ENCODE measurements at regions not wholly inside any gene's neighbourhood (a gene's known extent, or its start where the extent isn't known, plus 50 kb on each side); places are given as distances from the start of the nearest gene placed in this dataset.

GRCh38 chr2:147543056-147543455, 301.8 kb upstream of the ACVR2A start:
- H3K9ac ChIP-seq (ENCODE audit: low read length): no peak overlapping the region
- H3K9me3 ChIP-seq (ENCODE audit: control insufficient read depth, low read length): no peaks in the 10 kb centered on the region
- no peak for DNase-seq
- no peak overlapping the region for H3K23ac ChIP-seq (ENCODE audit: low read length in 2 of 2)
- H2AK5ac ChIP-seq (ENCODE audit: low read length, severe bottlenecking): no peak overlapping the region
- no peak overlapping the region for H2AFZ ChIP-seq (ENCODE audit: low read depth, low read length)
- H3K4me1 ChIP-seq (ENCODE audit: control insufficient read depth, insufficient read depth, low read depth, low read length): no peaks in the 10 kb centered on the region
- H3K4ac ChIP-seq (ENCODE audit: low read depth in 1 of 2, low read length in 2 of 2): no peak overlapping the region
- H3K27me3 ChIP-seq (ENCODE audit: control insufficient read depth in 1 of 2, insufficient read depth in 1 of 2, low read length in 2 of 2): no peaks in the 10 kb centered on the region
- H3K14ac ChIP-seq (ENCODE audit: low read length in 2 of 2): no peak overlapping the region
- no peak overlapping the region for H2BK15ac ChIP-seq (ENCODE audit: low read depth, poor library complexity, severe bottlenecking)
- no peak overlapping the region for H4K91ac ChIP-seq (ENCODE audit: low read length)
- H3K36me3 ChIP-seq (ENCODE audit: control insufficient read depth in 1 of 2, insufficient read depth in 2 of 2, low read depth in 1 of 2, low read length in 2 of 2): no peaks in the 10 kb centered on the region
- H2BK12ac ChIP-seq (ENCODE audit: low read length in 2 of 2): no peak overlapping the region
- no peak overlapping the region for H4K8ac ChIP-seq (ENCODE audit: low read length)
- H3K4me2 ChIP-seq (ENCODE audit: low read length, poor library complexity, severe bottlenecking): no peak overlapping the region
- no peaks in the 10 kb centered on the region for H3K79me1 ChIP-seq (replicated peaks; ENCODE audit: low read length, poor library complexity, severe bottlenecking)
- H3K4me3 ChIP-seq (ENCODE audit: insufficient read depth in 1 of 2, low read depth in 1 of 2, low read length in 2 of 2): no peak overlapping the region
- H2BK120ac ChIP-seq (ENCODE audit: low read depth, low read length): no peak overlapping the region
- H3K18ac ChIP-seq (ENCODE audit: low read depth in 1 of 2, low read length in 2 of 2): no peak overlapping the region
- no peak overlapping the region for H2BK5ac ChIP-seq (ENCODE audit: low read depth, low read length, poor library complexity, severe bottlenecking)
- no peak overlapping the region for H3K27ac ChIP-seq (ENCODE audit: low read length, poor library complexity, severe bottlenecking)

GRCh38 chr2:147542351-147542750, 302.5 kb upstream of the ACVR2A start:
- no peak overlapping the region for H2AFZ ChIP-seq (ENCODE audit: low read depth, low read length)
- no peak overlapping the region for H3K27ac ChIP-seq (ENCODE audit: low read length, poor library complexity, severe bottlenecking)
- no peak overlapping the region for H3K14ac ChIP-seq (ENCODE audit: low read length in 2 of 2)
- H3K36me3 ChIP-seq (ENCODE audit: control insufficient read depth in 1 of 2, insufficient read depth in 2 of 2, low read depth in 1 of 2, low read length in 2 of 2): no peaks in the 10 kb centered on the region
- 74% methylated on average over 3 of the region's 3 CpGs for whole genome bisulfite sequencing
- no peak overlapping the region for H2BK5ac ChIP-seq (ENCODE audit: low read depth, low read length, poor library complexity, severe bottlenecking)
- H3K9me3 ChIP-seq (ENCODE audit: control insufficient read depth, low read length): no peaks in the 10 kb centered on the region
- no peak overlapping the region for H3K9ac ChIP-seq (ENCODE audit: low read length)
- no peak overlapping the region for H3K18ac ChIP-seq (ENCODE audit: low read depth in 1 of 2, low read length in 2 of 2)
- no peak overlapping the region for H2BK12ac ChIP-seq (ENCODE audit: low read length in 2 of 2)
- no peak overlapping the region for H2BK120ac ChIP-seq (ENCODE audit: low read depth, low read length)
- no peak overlapping the region for H3K4me3 ChIP-seq (ENCODE audit: insufficient read depth in 1 of 2, low read depth in 1 of 2, low read length in 2 of 2)
- DNase-seq: no peak
- no peaks in the 10 kb centered on the region for H3K4me1 ChIP-seq (ENCODE audit: control insufficient read depth, insufficient read depth, low read depth, low read length)
- H4K91ac ChIP-seq (ENCODE audit: low read length): no peak overlapping the region
- no peak overlapping the region for H2AK5ac ChIP-seq (ENCODE audit: low read length, severe bottlenecking)
- no peak overlapping the region for H3K4ac ChIP-seq (ENCODE audit: low read depth in 1 of 2, low read length in 2 of 2)
- H3K27me3 ChIP-seq (ENCODE audit: control insufficient read depth in 1 of 2, insufficient read depth in 1 of 2, low read length in 2 of 2): no peaks in the 10 kb centered on the region
- no peak overlapping the region for H3K23ac ChIP-seq (ENCODE audit: low read length in 2 of 2)
- no peak overlapping the region for H3K4me2 ChIP-seq (ENCODE audit: low read length, poor library complexity, severe bottlenecking)
- H4K8ac ChIP-seq (ENCODE audit: low read length): no peak overlapping the region
- no peak overlapping the region for H2BK15ac ChIP-seq (ENCODE audit: low read depth, poor library complexity, severe bottlenecking)
- no peaks in the 10 kb centered on the region for H3K79me1 ChIP-seq (replicated peaks; ENCODE audit: low read length, poor library complexity, severe bottlenecking)

GRCh38 chr2:147541314-147541713, 303.5 kb upstream of the ACVR2A start:
- 77% methylated on average over 1 of the region's 1 CpG for WGBS
- no peak overlapping the region for H2AK5ac ChIP-seq (ENCODE audit: low read length, severe bottlenecking)
- H2BK15ac ChIP-seq (ENCODE audit: low read depth, poor library complexity, severe bottlenecking): no peak overlapping the region
- H3K4me1 ChIP-seq (ENCODE audit: control insufficient read depth, insufficient read depth, low read depth, low read length): no peaks in the 10 kb centered on the region
- no peak overlapping the region for H3K23ac ChIP-seq (ENCODE audit: low read length in 2 of 2)
- no peak overlapping the region for H2BK12ac ChIP-seq (ENCODE audit: low read length in 2 of 2)
- no peak overlapping the region for H3K9ac ChIP-seq (ENCODE audit: low read length)
- H3K27ac ChIP-seq (ENCODE audit: low read length, poor library complexity, severe bottlenecking): no peak overlapping the region
- H3K14ac ChIP-seq (ENCODE audit: low read length in 2 of 2): no peak overlapping the region
- H2AFZ ChIP-seq (ENCODE audit: low read depth, low read length): no peak overlapping the region
- no peak overlapping the region for H2BK5ac ChIP-seq (ENCODE audit: low read depth, low read length, poor library complexity, severe bottlenecking)
- H3K79me1 ChIP-seq (replicated peaks; ENCODE audit: low read length, poor library complexity, severe bottlenecking): no peaks in the 10 kb centered on the region
- no peak overlapping the region for H2BK120ac ChIP-seq (ENCODE audit: low read depth, low read length)
- no peak overlapping the region for H4K91ac ChIP-seq (ENCODE audit: low read length)
- no peaks in the 10 kb centered on the region for H3K36me3 ChIP-seq (ENCODE audit: control insufficient read depth in 1 of 2, insufficient read depth in 2 of 2, low read depth in 1 of 2, low read length in 2 of 2)
- H3K18ac ChIP-seq (ENCODE audit: low read depth in 1 of 2, low read length in 2 of 2): no peak overlapping the region
- H3K9me3 ChIP-seq (ENCODE audit: control insufficient read depth, low read length): no peaks in the 10 kb centered on the region
- no peak overlapping the region for H3K4ac ChIP-seq (ENCODE audit: low read depth in 1 of 2, low read length in 2 of 2)
- no peak overlapping the region for H3K4me3 ChIP-seq (ENCODE audit: insufficient read depth in 1 of 2, low read depth in 1 of 2, low read length in 2 of 2)
- H4K8ac ChIP-seq (ENCODE audit: low read length): no peak overlapping the region
- H3K27me3 ChIP-seq (ENCODE audit: control insufficient read depth in 1 of 2, insufficient read depth in 1 of 2, low read length in 2 of 2): no peaks in the 10 kb centered on the region
- DNase-seq: no peak
- H3K4me2 ChIP-seq (ENCODE audit: low read length, poor library complexity, severe bottlenecking): no peak overlapping the region

GRCh38 chr2:147538821-147539220, 306.0 kb upstream of the ACVR2A start:
- no peaks in the 10 kb centered on the region for H3K9me3 ChIP-seq (ENCODE audit: control insufficient read depth, low read length)
- no peaks in the 10 kb centered on the region for H3K36me3 ChIP-seq (ENCODE audit: control insufficient read depth in 1 of 2, insufficient read depth in 2 of 2, low read depth in 1 of 2, low read length in 2 of 2)
- H2AFZ ChIP-seq (ENCODE audit: low read depth, low read length): no peak overlapping the region
- no peak overlapping the region for H4K91ac ChIP-seq (ENCODE audit: low read length)
- no peak overlapping the region for H2AK5ac ChIP-seq (ENCODE audit: low read length, severe bottlenecking)
- H2BK15ac ChIP-seq (ENCODE audit: low read depth, poor library complexity, severe bottlenecking): no peak overlapping the region
- no peak overlapping the region for H2BK120ac ChIP-seq (ENCODE audit: low read depth, low read length)
- WGBS: 96% methylated on average over 2 of the region's 3 CpGs
- no peak overlapping the region for H3K4me2 ChIP-seq (ENCODE audit: low read length, poor library complexity, severe bottlenecking)
- DNase-seq: no peak
- H3K27me3 ChIP-seq (ENCODE audit: control insufficient read depth in 1 of 2, insufficient read depth in 1 of 2, low read length in 2 of 2): no peaks in the 10 kb centered on the region
- no peak overlapping the region for H4K8ac ChIP-seq (ENCODE audit: low read length)
- H3K4me1 ChIP-seq (ENCODE audit: control insufficient read depth, insufficient read depth, low read depth, low read length): no peaks in the 10 kb centered on the region
- H3K4ac ChIP-seq (ENCODE audit: low read depth in 1 of 2, low read length in 2 of 2): no peak overlapping the region
- no peak overlapping the region for H2BK12ac ChIP-seq (ENCODE audit: low read length in 2 of 2)
- no peak overlapping the region for H3K23ac ChIP-seq (ENCODE audit: low read length in 2 of 2)
- H3K27ac ChIP-seq (ENCODE audit: low read length, poor library complexity, severe bottlenecking): no peak overlapping the region
- peak overlapping the region in 1 of 2 experiments; percentile 19 for H3K18ac ChIP-seq (ENCODE audit: low read depth in 1 of 2, low read length in 2 of 2)
- no peak overlapping the region for H2BK5ac ChIP-seq (ENCODE audit: low read depth, low read length, poor library complexity, severe bottlenecking)
- H3K14ac ChIP-seq (ENCODE audit: low read length in 2 of 2): no peak overlapping the region
- H3K79me1 ChIP-seq (replicated peaks; ENCODE audit: low read length, poor library complexity, severe bottlenecking): no peaks in the 10 kb centered on the region
- H3K9ac ChIP-seq (ENCODE audit: low read length): peak overlapping the region; percentile 47
- H3K4me3 ChIP-seq (ENCODE audit: insufficient read depth in 1 of 2, low read depth in 1 of 2, low read length in 2 of 2): no peak overlapping the region
